Body of pancreas (tissue), 4 donors: ENCODE measurements at regions not wholly inside any gene's neighbourhood (a gene's known extent, or its start where the extent isn't known, plus 50 kb on each side); places are given as distances from the start of the nearest gene placed in this dataset.

ENCODE experiments used
- ATAC-seq: fragments of 150-250 bp; one replicate; pipeline ENCODE4 v1.9.1; 2016
- DNase-seq, 4 donors: peaks; one replicate each; pipeline ENCODE4 v3.0.0-alpha.2; 2019
- H3K27ac ChIP-seq, 4 donors: fragments of 200-600 bp; sonication (generic); 1 replicate in 3 of 4; 2 replicates in 1 of 4; pipeline versions ENCODE4 v1.5.1 to v1.6.1; 2016 to 2019; ENCODE audit warnings: mild to moderate bottlenecking in 1 of 4, mixed read lengths in 1 of 4, moderate library complexity in 1 of 4
- H3K27me3 ChIP-seq, 2 donors: fragments of 200-600 bp; sonication (generic); one replicate each; pipeline ENCODE4 v1.6.0; 2016; ENCODE audit warnings: mild to moderate bottlenecking in 1 of 2
- H3K36me3 ChIP-seq, 2 donors: fragments of 200-600 bp; sonication (generic); replicated peaks in 1 of 2; 2 replicates each; pipeline ENCODE4 v1.5.1; 2016; ENCODE audit warnings: low read depth in 2 of 2; ENCODE audit not compliant: insufficient read depth in 1 of 2
- H3K4me1 ChIP-seq: fragments of 200-600 bp; sonication (generic); one replicate; pipeline ENCODE4 v1.6.0; 2016
- H3K4me3 ChIP-seq, 2 donors: fragments of 200-600 bp; sonication (generic); 1 replicate in 1 of 2; 2 replicates in 1 of 2; pipeline ENCODE4 v1.5.1; 2016 to 2019
- H3K9me3 ChIP-seq, 3 donors: fragments of 200-600 bp; sonication (generic); 1 replicate in 2 of 3; 2 replicates in 1 of 3; pipeline ENCODE4 v1.5.1; 2016
- CTCF ChIP-seq, 7 experiments: fragments of 450-650 bp in 4 of 7; fragments of 200-600 bp in 3 of 7; sonication (generic) in 3 of 7; IDR thresholded peaks; one replicate each; pipeline ENCODE4 v1.5.1; 2016 to 2019; ENCODE audit warnings: antibody characterized with exemption in 7 of 7
- POLR2A ChIP-seq, 3 donors: fragments of 450-650 bp; IDR thresholded peaks; one replicate each; pipeline ENCODE4 v1.6.1; 2016; ENCODE audit warnings: antibody characterized with exemption in 3 of 3, mild to moderate bottlenecking in 2 of 3
- WGBS, 2 donors: methylation state at CpG; one replicate each; pipeline ENCODE4 v1.1.5; 2017; 5-methylcytosine and 5-hydroxymethylcytosine counted together
- intact Hi-C: fragments of 100-400 bp; cut with DNase I; formaldehyde crosslinking; loops from one replicate; pipeline ENCODE4 v1.15.1; 2023

GRCh38 chr3:34178415-34178814, 380.0 kb downstream of the PDCD6IP start:
- TF ChIP-seq CTCF (IDR thresholded peaks at IDR 0.05) = no peak
- no peak for TF ChIP-seq POLR2A (IDR thresholded peaks at IDR 0.05)
- Histone ChIP-seq H3K27me3 (no peaks in the 10 kb centered on the region), H3K9me3 (no peaks in the 10 kb centered on the region), H3K27ac (no peak overlapping the region), H3K36me3 (no peaks in the 10 kb centered on the region), H3K4me1 (no peaks in the 10 kb centered on the region), H3K4me3 (no peak overlapping the region)
- WGBS, 2 donors = 73 to 79% methylated on average over 2 of the region's 2 CpGs
- intact Hi-C loops = no loop called here
- DNase-seq (no peak), ATAC-seq (no peak)

GRCh38 chr3:34179716-34180115, 381.3 kb downstream of the PDCD6IP start:
- no peaks in the 10 kb centered on the region for H3K9me3 ChIP-seq
- intact Hi-C loops = no loop called here
- H3K4me3 ChIP-seq = no peak overlapping the region
- no peaks in the 10 kb centered on the region for H3K4me1 ChIP-seq
- H3K36me3 ChIP-seq = no peaks in the 10 kb centered on the region
- no peak overlapping the region for H3K27ac ChIP-seq
- no peaks in the 10 kb centered on the region for H3K27me3 ChIP-seq
- TF ChIP-seq POLR2A (IDR thresholded peaks at IDR 0.05) (no peak), CTCF (IDR thresholded peaks at IDR 0.05) (no peak)
- ATAC-seq (no peak), DNase-seq (no peak)

GRCh38 chr3:34180532-34180931, 382.1 kb downstream of the PDCD6IP start:
- TF ChIP-seq CTCF (IDR thresholded peaks at IDR 0.05) = no peak
- no peak for TF ChIP-seq POLR2A (IDR thresholded peaks at IDR 0.05)
- Histone ChIP-seq H3K36me3 (no peaks in the 10 kb centered on the region), H3K27ac (no peak overlapping the region), H3K4me3 (no peak overlapping the region), H3K27me3 (no peaks in the 10 kb centered on the region), H3K4me1 (no peaks in the 10 kb centered on the region), H3K9me3 (no peaks in the 10 kb centered on the region)
- intact Hi-C loops = no loop called here
- 49 to 61% methylated on average over 2 of the region's 2 CpGs for WGBS, 2 donors
- ATAC-seq (no peak), DNase-seq (no peak)

GRCh38 chr3:34183114-34183513, 384.7 kb downstream of the PDCD6IP start:
- TF ChIP-seq POLR2A (IDR thresholded peaks at IDR 0.05) (no peak), CTCF (IDR thresholded peaks at IDR 0.05) (no peak)
- Histone ChIP-seq H3K4me3 (no peak overlapping the region), H3K4me1 (no peaks in the 10 kb centered on the region), H3K27me3 (no peaks in the 10 kb centered on the region), H3K27ac (no peak overlapping the region), H3K9me3 (no peaks in the 10 kb centered on the region), H3K36me3 (no peaks in the 10 kb centered on the region)
- ATAC-seq (no peak), DNase-seq (no peak)
- WGBS, 2 donors = 13% methylated on average over 2 of the region's 2 CpGs
- intact Hi-C loops = no loop called here

- no peak for TF ChIP-seq CTCF (IDR thresholded peaks at IDR 0.05)
- no peak for TF ChIP-seq POLR2A (IDR thresholded peaks at IDR 0.05)
- H3K4me3 ChIP-seq = no peak overlapping the region
- H3K9me3 ChIP-seq = no peaks in the 10 kb centered on the region
- H3K4me1 ChIP-seq = no peaks in the 10 kb centered on the region
- H3K36me3 ChIP-seq = no peaks in the 10 kb centered on the region
- no peak overlapping the region for H3K27ac ChIP-seq
- WGBS, 2 donors = 52 to 70% methylated on average over 10 of the region's 10 CpGs
- ATAC-seq (no peak), DNase-seq (no peak)
- H3K27me3 ChIP-seq = no peaks in the 10 kb centered on the region
- intact Hi-C loops = no loop called here
Observed at GRCh38 chr3:34183611-34184340, 385.3 kb downstream of the PDCD6IP start.
